AG09319 (cell line): ENCODE measurements at regions not wholly inside any gene's neighbourhood (a gene's known extent, or its start where the extent isn't known, plus 50 kb on each side); places are given as distances from the start of the nearest gene placed in this dataset.

Source experiments
- DNase-seq: peaks from one replicate; pipeline ENCODE4 v3.0.0-alpha.2; 2010; ENCODE audit warnings: low read depth; ENCODE audit errors: extremely low read depth
- TF ChIP-seq, protein P1 (sequence below): IDR thresholded peaks from 2 replicates; pipeline ENCODE4 v1.5.1; 2011; ENCODE audit warnings: low read depth, mild to moderate bottlenecking, inconsistent platforms, low read length, moderate library complexity

DNA sequence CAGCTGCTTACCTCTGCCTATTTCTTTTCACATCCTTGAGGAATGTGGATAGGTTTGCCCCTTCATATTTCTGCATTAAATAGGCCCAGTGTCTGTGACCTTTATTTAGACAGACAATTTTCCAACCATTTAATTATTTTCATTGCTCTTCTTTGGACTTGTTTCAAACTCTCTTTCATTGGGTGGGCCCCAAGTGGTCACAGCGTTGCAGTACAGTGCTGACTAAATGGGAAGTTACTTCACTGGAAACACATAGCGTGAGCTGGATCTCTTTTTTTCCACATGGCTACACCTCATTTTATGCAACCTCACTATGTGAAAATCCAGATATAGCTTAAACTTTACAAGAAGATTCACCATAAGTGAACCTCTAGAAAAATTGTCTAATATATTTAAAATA is 438.9 kb downstream of the ADAMTS20 start:
- TF ChIP-seq, protein P1, sequence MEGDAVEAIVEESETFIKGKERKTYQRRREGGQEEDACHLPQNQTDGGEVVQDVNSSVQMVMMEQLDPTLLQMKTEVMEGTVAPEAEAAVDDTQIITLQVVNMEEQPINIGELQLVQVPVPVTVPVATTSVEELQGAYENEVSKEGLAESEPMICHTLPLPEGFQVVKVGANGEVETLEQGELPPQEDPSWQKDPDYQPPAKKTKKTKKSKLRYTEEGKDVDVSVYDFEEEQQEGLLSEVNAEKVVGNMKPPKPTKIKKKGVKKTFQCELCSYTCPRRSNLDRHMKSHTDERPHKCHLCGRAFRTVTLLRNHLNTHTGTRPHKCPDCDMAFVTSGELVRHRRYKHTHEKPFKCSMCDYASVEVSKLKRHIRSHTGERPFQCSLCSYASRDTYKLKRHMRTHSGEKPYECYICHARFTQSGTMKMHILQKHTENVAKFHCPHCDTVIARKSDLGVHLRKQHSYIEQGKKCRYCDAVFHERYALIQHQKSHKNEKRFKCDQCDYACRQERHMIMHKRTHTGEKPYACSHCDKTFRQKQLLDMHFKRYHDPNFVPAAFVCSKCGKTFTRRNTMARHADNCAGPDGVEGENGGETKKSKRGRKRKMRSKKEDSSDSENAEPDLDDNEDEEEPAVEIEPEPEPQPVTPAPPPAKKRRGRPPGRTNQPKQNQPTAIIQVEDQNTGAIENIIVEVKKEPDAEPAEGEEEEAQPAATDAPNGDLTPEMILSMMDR, result peak; percentile 13; the same call in 1 of the 2 replicates
- DNase-seq, result peak; percentile 15

DNA sequence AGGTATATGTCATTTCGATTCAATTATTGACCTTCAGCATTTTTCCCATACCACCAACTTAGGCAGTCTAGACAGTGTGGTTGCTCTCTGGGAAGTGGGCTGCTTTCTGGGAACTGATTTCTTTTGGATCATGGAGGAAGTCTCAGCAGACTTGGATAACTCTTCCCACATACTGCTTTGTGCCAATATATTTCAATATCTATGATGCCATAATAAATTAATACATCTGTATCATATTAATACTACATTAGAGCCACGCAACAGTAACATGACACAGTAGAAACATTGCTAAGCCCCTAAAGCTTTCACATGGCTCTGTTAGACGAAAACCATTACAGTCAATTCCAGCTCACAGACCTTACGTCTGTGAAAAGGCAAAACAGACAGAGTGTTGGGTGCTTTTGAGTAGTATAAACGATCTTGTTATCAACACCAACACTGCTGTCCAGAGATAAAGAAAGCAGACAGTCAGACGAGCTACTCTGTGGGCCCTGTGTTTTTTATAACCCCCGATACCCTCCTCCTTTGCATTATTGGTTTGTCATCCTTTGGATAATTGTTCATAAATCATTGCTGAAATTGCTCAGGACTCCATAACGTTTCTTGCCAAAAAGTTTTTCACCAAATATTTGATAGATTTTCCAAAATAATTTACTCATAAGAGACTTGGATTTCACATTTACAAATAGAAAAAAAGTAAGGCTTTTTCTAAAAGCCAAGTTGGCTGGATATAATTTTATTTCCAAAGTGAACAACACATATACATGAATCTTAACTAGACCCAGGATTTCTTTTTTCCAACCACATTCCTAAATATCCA is 439.7 kb downstream of the ADAMTS20 start:
- DNase-seq, result no peak
- TF ChIP-seq, protein P1, result no peak

DNA sequence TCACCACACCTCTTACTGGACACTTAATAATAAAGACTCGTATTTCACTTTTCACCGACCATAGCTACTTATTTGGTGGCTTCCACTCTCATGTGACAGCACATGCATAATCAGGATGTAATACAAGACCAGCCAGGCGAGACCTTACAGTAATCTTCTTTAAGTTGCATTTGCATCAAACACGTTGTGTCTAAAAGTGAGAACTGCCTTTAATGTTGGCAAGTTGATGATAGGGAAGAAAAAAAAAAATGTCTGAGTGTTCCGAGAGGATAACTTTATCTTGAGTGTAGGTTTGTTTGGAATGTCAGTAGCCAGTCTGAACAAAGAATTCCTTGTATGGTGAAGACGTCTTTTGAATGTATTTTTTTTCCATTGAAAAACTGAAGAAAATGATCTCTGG is 440.4 kb downstream of the ADAMTS20 start:
- TF ChIP-seq, protein P1, result no peak
- DNase-seq, result no peak

DNA sequence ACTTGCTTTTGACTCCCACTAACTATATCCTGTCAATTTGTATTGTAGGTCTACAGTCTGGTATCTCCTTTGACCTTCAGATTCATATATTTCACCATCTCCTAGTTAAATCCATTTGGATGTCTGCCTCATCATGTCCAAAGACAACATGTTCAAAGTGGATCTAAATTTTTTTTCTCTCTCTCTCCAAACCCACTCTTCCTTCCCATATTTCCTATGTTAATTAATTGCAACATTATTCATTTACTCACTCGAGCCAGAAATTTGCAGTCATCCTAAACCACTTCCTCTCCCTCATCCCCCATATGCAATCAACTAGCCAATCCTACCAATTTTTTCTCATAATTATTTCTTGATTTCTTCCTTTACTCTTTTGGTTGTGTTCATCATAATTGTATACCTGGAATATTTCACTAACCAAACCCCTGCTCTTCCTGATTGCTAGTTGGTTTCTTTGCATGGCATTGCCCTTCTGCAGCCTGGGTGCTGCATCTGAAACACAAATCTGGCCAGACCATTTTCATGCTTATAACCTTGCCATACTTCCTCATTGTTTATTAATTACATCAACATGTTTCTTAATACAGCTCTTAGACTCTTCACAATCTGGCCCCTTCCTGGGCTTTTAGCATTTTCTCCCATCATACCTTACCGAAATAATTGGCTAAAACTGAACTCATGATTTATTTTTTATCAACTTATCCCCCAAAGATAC is 442.2 kb downstream of the ADAMTS20 start:
- DNase-seq, result no peak
- TF ChIP-seq, protein P1, result no peak

DNA sequence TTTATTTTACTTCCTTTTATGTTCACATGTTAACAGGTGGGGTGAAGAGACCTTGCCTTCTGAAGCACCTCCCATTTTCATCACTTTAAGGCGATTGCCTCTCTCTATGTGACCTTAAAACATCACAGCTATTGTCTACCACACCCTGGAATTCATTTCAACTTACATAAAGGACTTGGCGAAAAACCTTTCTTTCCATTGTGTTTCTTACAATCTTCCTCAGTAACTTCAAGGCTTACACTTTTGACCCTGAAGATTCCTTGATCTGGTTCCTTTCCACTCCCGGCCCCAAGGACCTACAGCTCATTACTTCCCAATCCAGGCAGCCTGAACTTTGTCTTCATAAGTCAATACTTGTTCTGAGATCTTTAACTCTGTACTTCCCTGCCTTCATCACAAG is 443.3 kb downstream of the ADAMTS20 start:
- TF ChIP-seq, protein P1, result no peak
- no peak for DNase-seq

DNA sequence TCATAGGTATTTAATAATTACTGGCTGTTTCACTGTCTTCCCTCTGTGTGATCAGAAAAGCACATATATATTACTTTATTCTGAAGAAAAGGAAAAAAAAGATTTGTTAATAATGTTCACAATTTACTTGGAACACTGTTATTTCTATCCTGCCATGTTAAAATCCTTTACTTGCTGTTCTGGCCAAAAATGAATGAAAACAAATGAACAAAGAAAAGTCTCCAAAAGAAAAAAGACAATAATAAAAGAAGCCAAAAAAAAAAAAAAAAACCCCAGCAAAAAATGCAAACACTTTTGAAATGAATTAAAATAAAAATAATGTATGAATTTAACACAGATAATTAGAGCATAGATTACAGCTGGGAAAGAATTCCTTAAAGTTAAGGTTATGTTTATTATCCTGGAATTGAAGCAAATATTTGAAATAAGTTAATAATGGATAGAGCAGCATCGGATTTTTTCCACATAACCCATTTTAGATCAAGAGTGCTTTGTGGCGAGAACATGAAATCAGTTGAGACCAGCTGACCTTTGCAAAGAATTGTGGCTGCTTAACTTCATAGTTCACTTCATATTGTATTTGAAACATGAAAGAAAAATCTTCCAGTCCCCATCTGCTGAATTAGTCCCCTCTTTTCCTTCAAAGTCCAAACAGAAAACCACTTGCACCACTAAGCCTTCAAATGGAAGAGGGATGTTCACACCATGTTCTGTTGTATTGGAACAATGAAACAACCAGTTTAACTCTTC is 444.8 kb downstream of the ADAMTS20 start:
- no peak for DNase-seq
- TF ChIP-seq, protein P1, result no peak
